ENCODE measurements at regions not wholly inside any gene's neighbourhood (a gene's known extent, or its start where the extent isn't known, plus 50 kb on each side); places are given as distances from the start of the nearest gene placed in this dataset.

- DNase-seq (ENCODE audit: extremely low read depth, insufficient read length), result no peak
- Histone ChIP-seq H3K36me3 (ENCODE audit: control insufficient read depth, insufficient read depth, low read length) (no peaks in the 10 kb centered on the region), H3K4me3 (replicated peaks; ENCODE audit: low read depth, low read length) (peak overlapping the region; percentile 67), H3K27me3 (replicated peaks; ENCODE audit: control insufficient read depth, insufficient read depth, low read length) (no peaks in the 10 kb centered on the region)
- TF ChIP-seq, protein P1, sequence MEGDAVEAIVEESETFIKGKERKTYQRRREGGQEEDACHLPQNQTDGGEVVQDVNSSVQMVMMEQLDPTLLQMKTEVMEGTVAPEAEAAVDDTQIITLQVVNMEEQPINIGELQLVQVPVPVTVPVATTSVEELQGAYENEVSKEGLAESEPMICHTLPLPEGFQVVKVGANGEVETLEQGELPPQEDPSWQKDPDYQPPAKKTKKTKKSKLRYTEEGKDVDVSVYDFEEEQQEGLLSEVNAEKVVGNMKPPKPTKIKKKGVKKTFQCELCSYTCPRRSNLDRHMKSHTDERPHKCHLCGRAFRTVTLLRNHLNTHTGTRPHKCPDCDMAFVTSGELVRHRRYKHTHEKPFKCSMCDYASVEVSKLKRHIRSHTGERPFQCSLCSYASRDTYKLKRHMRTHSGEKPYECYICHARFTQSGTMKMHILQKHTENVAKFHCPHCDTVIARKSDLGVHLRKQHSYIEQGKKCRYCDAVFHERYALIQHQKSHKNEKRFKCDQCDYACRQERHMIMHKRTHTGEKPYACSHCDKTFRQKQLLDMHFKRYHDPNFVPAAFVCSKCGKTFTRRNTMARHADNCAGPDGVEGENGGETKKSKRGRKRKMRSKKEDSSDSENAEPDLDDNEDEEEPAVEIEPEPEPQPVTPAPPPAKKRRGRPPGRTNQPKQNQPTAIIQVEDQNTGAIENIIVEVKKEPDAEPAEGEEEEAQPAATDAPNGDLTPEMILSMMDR (IDR thresholded peaks at IDR 0.05; ENCODE audit: insufficient read depth, low read length, poor library complexity, severe bottlenecking), result no peak
Observed at GRCh38 chr22:25404556-25404927, 159.9 kb upstream of the GRK3 start.

DNA sequence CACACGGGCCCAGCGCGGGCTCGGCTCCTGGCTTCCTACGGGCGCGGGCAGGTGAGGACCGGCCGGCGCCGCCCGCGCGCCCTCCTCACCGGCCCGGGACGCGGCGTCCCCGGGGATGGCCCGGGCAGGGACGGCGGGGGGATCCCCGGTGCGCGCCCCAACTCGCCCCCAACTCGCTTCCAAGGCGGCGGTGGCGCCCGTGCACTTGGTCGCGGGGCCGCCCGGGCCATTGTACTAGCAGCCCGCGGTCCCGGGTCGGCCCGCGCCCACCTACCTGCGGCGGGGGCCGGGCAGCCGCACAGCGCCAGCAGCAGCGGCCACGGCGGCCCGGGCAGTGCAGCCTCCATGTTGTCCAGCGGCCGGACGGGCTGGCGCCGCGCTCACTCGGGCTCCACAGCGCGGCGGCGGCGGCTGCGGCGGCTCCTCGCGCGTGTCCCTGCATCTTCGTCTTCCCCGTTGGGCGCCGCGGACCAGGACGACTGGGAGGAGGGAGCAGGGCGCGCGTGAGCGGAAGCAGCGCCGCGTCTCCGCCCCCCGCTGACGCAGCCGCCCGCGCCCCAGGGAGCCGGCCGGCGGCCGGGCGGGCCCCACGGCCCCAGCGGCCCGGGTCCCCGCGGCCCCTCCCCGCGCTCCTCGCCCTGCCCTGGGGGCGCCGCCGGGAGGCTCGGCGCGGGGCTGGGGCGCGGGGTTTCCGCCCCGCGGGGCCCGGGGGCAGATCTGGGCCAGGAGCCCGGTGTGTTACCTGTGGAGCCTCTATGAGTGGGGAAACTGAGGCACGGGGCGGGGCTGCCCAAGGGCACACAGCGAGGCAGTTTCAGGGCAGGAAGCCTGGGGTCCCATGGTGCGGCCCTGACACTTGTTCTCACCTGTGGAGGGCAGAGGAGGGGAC, 159.3 kb upstream of the GRK3 start:
- H3K27me3 ChIP-seq (replicated peaks; ENCODE audit: control insufficient read depth, insufficient read depth, low read length), result no peaks in the 10 kb centered on the region

GRCh38 chr22:25405841-25406509, 158.5 kb upstream of the GRK3 start:
- H3K36me3 ChIP-seq (ENCODE audit: control insufficient read depth, insufficient read depth, low read length), result no peaks in the 10 kb centered on the region
- TF ChIP-seq, protein P1 (IDR thresholded peaks at IDR 0.05; ENCODE audit: insufficient read depth, low read length, poor library complexity, severe bottlenecking), result no peak
- DNase-seq (ENCODE audit: extremely low read depth, insufficient read length), result no peak
- peak overlapping the region; percentile 67 for H3K4me3 ChIP-seq (replicated peaks; ENCODE audit: low read depth, low read length)
- H3K27me3 ChIP-seq (replicated peaks; ENCODE audit: control insufficient read depth, insufficient read depth, low read length), result no peaks in the 10 kb centered on the region

More for the DNA sequence above, 159.3 kb upstream of the GRK3 start:
- TF ChIP-seq, protein P1 (IDR thresholded peaks at IDR 0.05; ENCODE audit: insufficient read depth, low read length, poor library complexity, severe bottlenecking), result no peak
- Histone ChIP-seq H3K4me3 (replicated peaks; ENCODE audit: low read depth, low read length) (peak overlapping the region; percentile 67), H3K36me3 (ENCODE audit: control insufficient read depth, insufficient read depth, low read length) (no peaks in the 10 kb centered on the region)
- DNase-seq (ENCODE audit: extremely low read depth, insufficient read length), result peak; percentile 78

DNA sequence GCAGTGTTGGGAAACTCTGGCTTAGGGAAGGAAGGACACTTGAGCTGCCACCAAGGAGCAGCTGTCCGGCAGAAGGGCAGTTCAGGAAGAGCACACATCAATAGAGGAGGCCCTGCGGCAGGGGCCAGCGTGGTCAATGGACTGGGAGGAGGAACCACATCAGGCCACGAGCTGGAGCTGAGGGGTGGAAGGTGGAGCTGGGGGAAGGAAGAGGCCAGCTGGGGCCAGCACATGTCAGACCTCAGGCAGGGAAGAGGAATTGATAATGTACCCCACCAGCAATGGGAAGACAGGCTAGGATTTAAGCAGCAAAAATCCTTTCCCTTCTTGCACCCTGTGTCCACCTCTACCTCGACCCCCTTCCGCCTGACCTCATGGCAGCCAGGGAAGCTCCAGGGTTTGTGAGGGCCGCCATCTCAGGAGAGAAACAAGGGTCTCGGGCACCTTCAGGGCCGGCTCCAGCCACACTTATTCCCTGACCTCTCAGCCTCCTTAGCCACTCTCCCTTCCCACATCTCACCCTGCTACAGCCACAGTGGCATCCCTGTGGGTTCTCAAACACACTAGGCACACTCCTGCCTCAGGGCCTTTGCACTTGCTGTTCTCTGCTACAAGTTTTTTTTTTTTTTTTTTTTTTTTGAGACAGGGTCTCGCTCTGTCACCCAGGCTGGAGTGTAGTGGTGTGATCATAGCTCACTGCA, 157.8 kb upstream of the GRK3 start:
- DNase-seq (ENCODE audit: extremely low read depth, insufficient read length), result no peak
- TF ChIP-seq, protein P1 (IDR thresholded peaks at IDR 0.05; ENCODE audit: insufficient read depth, low read length, poor library complexity, severe bottlenecking), result no peak
- Histone ChIP-seq H3K27me3 (replicated peaks; ENCODE audit: control insufficient read depth, insufficient read depth, low read length) (no peaks in the 10 kb centered on the region), H3K4me3 (replicated peaks; ENCODE audit: low read depth, low read length) (no peak overlapping the region), H3K36me3 (ENCODE audit: control insufficient read depth, insufficient read depth, low read length) (no peaks in the 10 kb centered on the region)

DNA sequence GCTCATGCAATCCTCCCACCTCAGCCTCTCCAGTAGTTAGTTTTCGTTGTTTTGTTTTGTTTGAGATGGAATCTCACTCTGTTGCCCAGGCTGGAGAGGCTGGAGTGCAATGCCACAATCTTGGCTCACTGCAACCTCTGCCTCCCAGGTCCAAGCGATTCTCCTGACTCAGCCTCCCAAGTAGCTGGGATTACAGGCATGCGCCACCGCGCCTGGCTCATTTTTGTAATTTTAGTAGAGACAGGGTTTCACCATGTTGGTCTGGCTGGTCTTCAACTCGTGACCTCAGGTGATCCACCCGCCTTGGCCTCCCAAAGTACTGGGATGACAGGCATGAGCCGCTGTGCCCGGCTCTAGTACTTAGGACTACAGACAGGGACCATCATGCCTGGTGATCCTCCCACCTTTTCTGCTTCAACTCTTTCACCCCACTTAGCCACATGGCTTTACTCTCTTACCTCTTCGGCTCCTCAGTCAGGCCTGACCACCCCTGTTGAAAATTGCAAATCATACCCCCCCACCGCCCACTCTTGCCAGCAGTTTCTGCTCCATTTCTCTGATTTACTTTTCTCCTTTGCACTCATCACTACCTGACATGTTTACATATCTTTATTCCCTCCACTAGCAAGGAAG, 157.1 kb upstream of the GRK3 start:
- no peaks in the 10 kb centered on the region for H3K36me3 ChIP-seq (ENCODE audit: control insufficient read depth, insufficient read depth, low read length)
- no peak overlapping the region for H3K4me3 ChIP-seq (replicated peaks; ENCODE audit: low read depth, low read length)
- TF ChIP-seq, protein P1 (IDR thresholded peaks at IDR 0.05; ENCODE audit: insufficient read depth, low read length, poor library complexity, severe bottlenecking), result no peak
- no peaks in the 10 kb centered on the region for H3K27me3 ChIP-seq (replicated peaks; ENCODE audit: control insufficient read depth, insufficient read depth, low read length)
- no peak for DNase-seq (ENCODE audit: extremely low read depth, insufficient read length)

Measured in GM06990 (cell line).